GM19043 (cell line): ENCODE measurements at regions not wholly inside any gene's neighbourhood (a gene's known extent, or its start where the extent isn't known, plus 50 kb on each side); places are given as distances from the start of the nearest gene placed in this dataset.
"Not testable (repeated sequence)": the region's sequence is repeated elsewhere in the genome, so short reads cannot be mapped to it uniquely, and the experiment has no call there.

ENCODE experiments used
- ATAC-seq: cut with Tn5 transposase; IDR thresholded peaks from one replicate; pipeline ENCODE4 v1.9.1; 2021; ENCODE audit warnings: low read depth; ENCODE audit not compliant: unreplicated experiment

GRCh38 chr2:103361712-103362111, 599.9 kb downstream of the TMEM182 start:
- no peak for ATAC-seq

DNA sequence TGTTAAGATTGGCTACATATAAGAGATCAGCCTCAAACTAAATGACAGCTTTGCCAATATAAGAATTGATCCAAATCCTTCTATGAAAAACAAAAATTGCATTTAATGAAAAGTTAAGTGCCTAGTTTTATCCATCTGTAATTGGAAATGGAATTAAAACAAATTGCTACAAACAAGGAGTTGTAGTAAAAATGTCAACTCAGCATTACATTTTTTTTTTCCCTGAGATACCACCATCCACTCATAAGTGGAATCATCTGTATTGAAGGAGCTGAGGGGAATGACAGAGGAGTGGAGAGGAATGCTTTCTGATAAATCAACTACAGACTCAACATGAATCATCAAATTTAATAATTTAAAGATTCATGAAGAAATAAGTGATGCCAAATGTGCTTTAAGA, 601.8 kb downstream of the TMEM182 start:
- no peak for ATAC-seq

- no peak for ATAC-seq
Observed at GRCh38 chr2:103364177-103364576, 602.3 kb downstream of the TMEM182 start.

GRCh38 chr2:103365071-103365470, 603.2 kb downstream of the TMEM182 start:
- ATAC-seq: no peak

DNA sequence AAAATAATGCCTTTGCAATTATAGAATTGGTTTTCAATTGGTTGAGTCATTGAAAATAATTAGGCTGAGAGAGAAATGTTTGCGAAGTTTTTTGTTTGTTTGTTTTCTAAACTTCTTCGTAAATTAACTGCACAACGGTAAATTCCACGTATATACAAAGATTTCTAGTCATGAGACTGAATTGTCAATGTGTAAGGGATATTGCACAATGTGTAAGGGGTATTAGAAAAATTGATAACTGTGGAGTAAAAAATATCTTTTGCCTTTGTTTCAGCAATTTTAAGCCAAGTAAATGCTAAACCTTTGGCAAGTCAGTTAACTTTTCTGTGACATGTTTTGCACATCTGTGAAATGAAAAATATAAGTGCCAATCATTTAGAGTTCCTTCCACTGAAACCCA, 606.0 kb downstream of the TMEM182 start:
- no peak for ATAC-seq

- ATAC-seq: no peak
Observed at GRCh38 chr2:103383541-103383940, 621.7 kb downstream of the TMEM182 start.

DNA sequence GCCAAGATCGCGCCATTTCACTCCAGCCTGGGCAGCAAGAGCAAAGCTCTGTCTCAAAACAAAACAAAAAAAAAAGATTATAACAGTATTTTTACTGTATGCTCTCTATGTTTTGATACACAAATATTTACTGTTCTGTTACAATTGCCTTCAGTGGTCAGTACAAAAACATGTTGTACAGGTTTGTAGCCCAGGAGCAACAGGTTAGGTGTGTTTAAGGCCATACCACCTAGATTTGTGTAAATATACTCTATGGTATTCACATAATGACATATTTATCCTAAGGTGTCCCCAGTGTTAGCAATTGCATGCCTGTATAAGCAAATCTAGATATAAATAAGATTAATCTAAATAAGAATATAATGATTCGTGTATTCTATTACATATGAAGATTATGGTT, 625.0 kb downstream of the TMEM182 start:
- no peak for ATAC-seq

DNA sequence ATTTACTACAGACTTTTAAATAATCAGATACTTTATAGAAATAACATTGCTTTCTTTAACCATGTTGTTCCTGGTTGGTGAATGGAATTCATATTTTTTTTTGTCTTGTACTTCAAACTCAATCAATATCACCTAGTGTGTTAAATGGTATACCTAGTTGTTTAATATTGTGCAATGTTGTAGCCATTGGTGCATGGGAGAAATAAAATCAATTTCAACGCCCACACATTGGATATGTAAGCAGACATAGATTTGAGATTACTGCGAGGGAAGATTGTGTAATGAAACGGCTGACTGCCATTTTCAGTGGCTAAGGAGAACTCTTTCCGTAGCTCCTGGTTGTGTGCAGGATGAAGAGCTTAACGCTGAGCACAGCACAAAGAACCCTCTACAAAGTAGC, 626.1 kb downstream of the TMEM182 start:
- no peak for ATAC-seq

- no peak for ATAC-seq
Observed at GRCh38 chr2:103396152-103396551, 634.3 kb downstream of the TMEM182 start.

GRCh38 chr2:103401621-103402020, 639.8 kb downstream of the TMEM182 start:
- no peak for ATAC-seq

DNA sequence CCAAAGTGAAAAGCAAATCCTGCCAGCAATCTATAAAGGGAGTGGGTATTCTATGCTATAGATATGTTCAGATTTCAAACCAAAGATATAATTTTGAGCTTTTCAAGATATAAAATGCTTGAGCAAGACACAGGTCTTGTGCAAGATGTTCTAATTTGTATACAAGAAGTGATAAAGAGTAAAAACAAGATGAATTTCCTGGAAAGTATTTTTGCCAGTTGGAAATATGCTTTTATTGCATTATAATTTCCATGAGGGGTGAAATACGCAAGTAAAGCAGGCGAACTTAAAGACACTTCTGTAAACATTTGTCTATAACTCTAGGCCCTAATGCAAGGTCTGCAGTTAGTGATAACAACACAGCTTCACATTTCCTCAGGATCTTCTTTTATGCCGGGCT, 640.5 kb downstream of the TMEM182 start:
- no peak for ATAC-seq

GRCh38 chr2:103402944-103403343, 641.1 kb downstream of the TMEM182 start:
- no peak for ATAC-seq

DNA sequence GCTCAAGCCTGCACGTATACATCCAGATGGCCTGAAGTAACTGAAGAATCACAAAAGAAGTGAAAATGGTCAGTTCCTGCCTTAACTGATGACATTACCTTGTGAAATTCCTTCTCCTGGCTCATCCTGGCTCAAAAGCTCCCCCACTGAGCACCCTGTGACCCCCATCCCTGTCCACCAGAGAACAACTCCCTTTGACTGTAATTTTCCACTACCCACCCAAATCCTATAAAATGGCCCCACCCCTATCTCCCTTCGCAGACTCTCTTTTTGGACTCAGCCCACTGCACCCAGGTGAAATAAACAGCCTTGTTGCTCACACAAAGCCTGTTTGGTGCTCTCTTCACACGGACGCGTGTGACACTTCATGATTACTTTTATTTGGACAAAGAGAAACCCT, 641.6 kb downstream of the TMEM182 start:
- not testable (repeated sequence) for ATAC-seq

GRCh38 chr2:103410221-103410620, 648.4 kb downstream of the TMEM182 start:
- no peak for ATAC-seq

GRCh38 chr2:103419506-103419905, 657.7 kb downstream of the TMEM182 start:
- no peak for ATAC-seq

- no peak for ATAC-seq
Observed at GRCh38 chr2:103423100-103423499, 661.3 kb downstream of the TMEM182 start.

DNA sequence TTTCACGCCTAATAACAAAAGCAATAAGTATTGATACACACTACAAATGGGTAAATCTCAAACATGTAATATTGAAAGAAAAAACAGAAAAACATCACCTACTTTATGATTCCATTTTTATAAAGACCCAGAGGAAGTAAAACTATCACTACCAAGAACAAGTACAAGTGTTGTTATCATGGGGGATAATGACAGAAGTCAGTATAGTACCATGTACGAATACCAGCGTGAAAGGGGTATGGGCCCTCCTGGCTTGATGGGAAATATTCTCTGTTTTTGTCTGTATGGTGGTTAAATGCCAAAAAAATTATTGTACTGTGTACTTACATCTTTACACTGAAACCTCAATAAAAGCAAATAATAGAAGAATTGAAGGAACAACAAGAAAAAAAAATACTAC, 665.7 kb downstream of the TMEM182 start:
- no peak for ATAC-seq

GRCh38 chr2:103430191-103430590, 668.4 kb downstream of the TMEM182 start:
- no peak for ATAC-seq

- no peak for ATAC-seq
Observed at GRCh38 chr2:103435010-103435409, 673.2 kb downstream of the TMEM182 start.

DNA sequence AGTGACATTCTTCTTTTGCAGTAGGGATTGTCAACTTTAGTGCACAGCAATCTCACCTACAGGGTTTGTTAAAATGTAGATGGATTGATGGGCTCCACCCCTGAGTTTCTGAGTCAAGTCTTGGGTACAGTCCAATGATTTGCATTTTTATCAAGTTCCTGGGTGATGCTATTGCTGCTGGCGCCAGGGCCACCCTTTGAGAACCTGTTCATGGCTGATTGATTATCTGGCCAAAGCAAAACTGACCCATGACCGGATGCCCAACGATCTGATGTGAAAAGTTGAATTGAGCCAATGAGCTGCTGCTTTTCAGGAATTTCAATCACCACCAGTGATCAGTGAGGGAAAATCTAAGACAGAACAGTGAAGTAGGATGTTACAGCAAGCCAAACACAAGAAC, 675.3 kb downstream of the TMEM182 start:
- no peak for ATAC-seq

GRCh38 chr2:103445347-103445746, 683.5 kb downstream of the TMEM182 start:
- no peak for ATAC-seq

- ATAC-seq: no peak
Observed at GRCh38 chr2:103448495-103448894, 686.7 kb downstream of the TMEM182 start.

GRCh38 chr2:103451283-103451682, 689.5 kb downstream of the TMEM182 start:
- ATAC-seq: no peak
